ENCODE measurements at regions not wholly inside any gene's neighbourhood (a gene's known extent, or its start where the extent isn't known, plus 50 kb on each side); places are given as distances from the start of the nearest gene placed in this dataset.

- H3K27ac Mint-ChIP-seq (ENCODE audit: unreplicated experiment), result no peak overlapping the region
- peaks cover 7% of the 10 kb centered on the region for H3K9me3 Mint-ChIP-seq (ENCODE audit: unreplicated experiment)
- peaks cover 10% of the 10 kb centered on the region for H3K27me3 Mint-ChIP-seq (ENCODE audit: unreplicated experiment)
- no peak for DNase-seq
- no peak for TF ChIP-seq CTCF (IDR thresholded peaks at IDR 0.05; ENCODE audit: partially characterized antibody, unreplicated experiment)
- peaks cover 22% of the 10 kb centered on the region for H3K4me1 Mint-ChIP-seq (ENCODE audit: low read depth, unreplicated experiment)
- H3K4me3 Mint-ChIP-seq (ENCODE audit: unreplicated experiment), result no peak overlapping the region
- no peaks in the 10 kb centered on the region for H3K36me3 Mint-ChIP-seq (ENCODE audit: unreplicated experiment)
Measured at GRCh38 chr6:156691018-156691417, 86.2 kb upstream of the ARID1B start.

GRCh38 chr6:156689656-156690055, 87.5 kb upstream of the ARID1B start:
- no peak for DNase-seq
- peaks cover 7% of the 10 kb centered on the region for H3K9me3 Mint-ChIP-seq (ENCODE audit: unreplicated experiment)
- peaks cover 30% of the 10 kb centered on the region for H3K4me1 Mint-ChIP-seq (ENCODE audit: low read depth, unreplicated experiment)
- no peak overlapping the region for H3K4me3 Mint-ChIP-seq (ENCODE audit: unreplicated experiment)
- H3K27me3 Mint-ChIP-seq (ENCODE audit: unreplicated experiment), result peaks cover 10% of the 10 kb centered on the region
- no peak for TF ChIP-seq CTCF (IDR thresholded peaks at IDR 0.05; ENCODE audit: partially characterized antibody, unreplicated experiment)
- H3K27ac Mint-ChIP-seq (ENCODE audit: unreplicated experiment), result peak overlapping the region; percentile 53
- no peaks in the 10 kb centered on the region for H3K36me3 Mint-ChIP-seq (ENCODE audit: unreplicated experiment)

GRCh38 chr6:156688620-156688971, 88.6 kb upstream of the ARID1B start:
- Mint-ChIP-seq H3K36me3 (ENCODE audit: unreplicated experiment) (no peaks in the 10 kb centered on the region), H3K4me3 (ENCODE audit: unreplicated experiment) (peak overlapping the region; percentile 85), H3K9me3 (ENCODE audit: unreplicated experiment) (peaks cover 7% of the 10 kb centered on the region), H3K4me1 (ENCODE audit: low read depth, unreplicated experiment) (peaks cover 30% of the 10 kb centered on the region), H3K27me3 (ENCODE audit: unreplicated experiment) (peaks cover 10% of the 10 kb centered on the region), H3K27ac (ENCODE audit: unreplicated experiment) (peak overlapping the region; percentile 93)
- no peak for DNase-seq
- no peak for TF ChIP-seq CTCF (IDR thresholded peaks at IDR 0.05; ENCODE audit: partially characterized antibody, unreplicated experiment)

GRCh38 chr6:156687789-156688619, 89.2 kb upstream of the ARID1B start:
- Mint-ChIP-seq H3K27ac (ENCODE audit: unreplicated experiment) (peak overlapping the region; percentile 93), H3K4me3 (ENCODE audit: unreplicated experiment) (peak overlapping the region; percentile 85), H3K9me3 (ENCODE audit: unreplicated experiment) (peaks cover 7% of the 10 kb centered on the region), H3K4me1 (ENCODE audit: low read depth, unreplicated experiment) (peaks cover 30% of the 10 kb centered on the region), H3K27me3 (ENCODE audit: unreplicated experiment) (peaks cover 10% of the 10 kb centered on the region), H3K36me3 (ENCODE audit: unreplicated experiment) (no peaks in the 10 kb centered on the region)
- TF ChIP-seq CTCF (IDR thresholded peaks at IDR 0.05; ENCODE audit: partially characterized antibody, unreplicated experiment), result no peak
- peak; percentile 34 for DNase-seq

GRCh38 chr6:156686995-156687788, 90.0 kb upstream of the ARID1B start:
- TF ChIP-seq CTCF (IDR thresholded peaks at IDR 0.05; ENCODE audit: partially characterized antibody, unreplicated experiment), result no peak
- H3K4me3 Mint-ChIP-seq (ENCODE audit: unreplicated experiment), result peak overlapping the region; percentile 94
- H3K4me1 Mint-ChIP-seq (ENCODE audit: low read depth, unreplicated experiment), result peaks cover 30% of the 10 kb centered on the region

More at GRCh38 chr6:156686995-156687788, 90.0 kb upstream of the ARID1B start:
- peak; percentile 79 for DNase-seq
- Mint-ChIP-seq H3K27me3 (ENCODE audit: unreplicated experiment) (peaks cover 13% of the 10 kb centered on the region), H3K27ac (ENCODE audit: unreplicated experiment) (peak overlapping the region; percentile 99), H3K9me3 (ENCODE audit: unreplicated experiment) (peaks cover 7% of the 10 kb centered on the region), H3K36me3 (ENCODE audit: unreplicated experiment) (no peaks in the 10 kb centered on the region)
